ENCODE measurements at regions not wholly inside any gene's neighbourhood (a gene's known extent, or its start where the extent isn't known, plus 50 kb on each side); places are given as distances from the start of the nearest gene placed in this dataset.

DNA sequence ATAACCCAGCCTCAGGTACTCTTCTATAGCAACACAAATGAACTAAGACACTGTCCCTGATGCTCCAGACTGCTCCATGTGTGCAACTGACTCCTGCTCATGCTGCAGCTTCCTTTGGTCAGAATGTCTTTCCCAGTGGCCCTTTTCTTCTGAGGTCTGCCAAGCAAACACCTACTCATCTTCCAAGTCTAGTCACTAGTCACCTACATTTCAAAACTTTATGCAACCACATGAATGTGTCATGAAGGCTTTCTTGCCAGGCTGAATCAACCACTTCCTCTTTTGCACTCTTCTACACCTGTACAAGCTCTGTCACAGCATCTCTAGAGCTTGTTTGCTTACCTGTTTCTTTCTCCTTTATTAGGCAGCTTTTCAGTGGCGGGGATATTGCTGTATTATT, 75.8 kb downstream of the LSMEM1 start:
- TF ChIP-seq, protein P1, sequence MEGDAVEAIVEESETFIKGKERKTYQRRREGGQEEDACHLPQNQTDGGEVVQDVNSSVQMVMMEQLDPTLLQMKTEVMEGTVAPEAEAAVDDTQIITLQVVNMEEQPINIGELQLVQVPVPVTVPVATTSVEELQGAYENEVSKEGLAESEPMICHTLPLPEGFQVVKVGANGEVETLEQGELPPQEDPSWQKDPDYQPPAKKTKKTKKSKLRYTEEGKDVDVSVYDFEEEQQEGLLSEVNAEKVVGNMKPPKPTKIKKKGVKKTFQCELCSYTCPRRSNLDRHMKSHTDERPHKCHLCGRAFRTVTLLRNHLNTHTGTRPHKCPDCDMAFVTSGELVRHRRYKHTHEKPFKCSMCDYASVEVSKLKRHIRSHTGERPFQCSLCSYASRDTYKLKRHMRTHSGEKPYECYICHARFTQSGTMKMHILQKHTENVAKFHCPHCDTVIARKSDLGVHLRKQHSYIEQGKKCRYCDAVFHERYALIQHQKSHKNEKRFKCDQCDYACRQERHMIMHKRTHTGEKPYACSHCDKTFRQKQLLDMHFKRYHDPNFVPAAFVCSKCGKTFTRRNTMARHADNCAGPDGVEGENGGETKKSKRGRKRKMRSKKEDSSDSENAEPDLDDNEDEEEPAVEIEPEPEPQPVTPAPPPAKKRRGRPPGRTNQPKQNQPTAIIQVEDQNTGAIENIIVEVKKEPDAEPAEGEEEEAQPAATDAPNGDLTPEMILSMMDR (IDR thresholded peaks at IDR 0.05): no peak
- no peak for TF ChIP-seq POLR2A (IDR thresholded peaks at IDR 0.05)

All from testis (tissue), 2 donors.